DOHH2 (cell line): ENCODE measurements at regions not wholly inside any gene's neighbourhood (a gene's known extent, or its start where the extent isn't known, plus 50 kb on each side); places are given as distances from the start of the nearest gene placed in this dataset.

Source experiments
- H3F3A ChIP-seq: fragments of 200-600 bp; sonication (generic), shearing (Covaris generic); 2 replicates; pipeline ENCODE4 v1.6.0; 2016; ENCODE audit warnings: antibody characterized with exemption, mild to moderate bottlenecking; ENCODE audit not compliant: control insufficient read depth, insufficient read depth
- H3K27ac ChIP-seq: fragments of 200-600 bp; sonication (generic); 2 replicates; pipeline ENCODE4 v1.5.1; 2014; ENCODE audit warnings: low read depth, mild to moderate bottlenecking, low read length, moderate library complexity
- H3K27me3 ChIP-seq: fragments of 200-600 bp; sonication (generic); 2 replicates; pipeline ENCODE4 v1.6.1; 2014; ENCODE audit warnings: mild to moderate bottlenecking, low read length, mixed read lengths; ENCODE audit not compliant: control insufficient read depth
- H3K36me3 ChIP-seq: fragments of 200-600 bp; sonication (generic); 2 replicates; pipeline ENCODE4 v1.6.1; 2014; ENCODE audit warnings: mild to moderate bottlenecking, low read length, moderate library complexity, mixed read lengths; ENCODE audit not compliant: control insufficient read depth
- H3K4me1 ChIP-seq: fragments of 200-600 bp; sonication (generic); 2 replicates; pipeline ENCODE4 v1.6.1; 2014; ENCODE audit warnings: mild to moderate bottlenecking, low read length, mixed read lengths; ENCODE audit not compliant: control insufficient read depth
- H3K4me2 ChIP-seq: fragments of 200-600 bp; sonication (generic); 2 replicates; pipeline ENCODE4 v1.6.0; 2014; ENCODE audit warnings: mild to moderate bottlenecking, low read length, moderate library complexity
- H3K4me3 ChIP-seq: fragments of 200-600 bp; sonication (generic); 2 replicates; pipeline ENCODE4 v1.5.1; 2014; ENCODE audit warnings: mild to moderate bottlenecking, low read length, mixed read lengths
- H3K79me2 ChIP-seq: fragments of 200-600 bp; sonication (generic); 2 replicates; pipeline ENCODE4 v1.6.1; 2014; ENCODE audit warnings: mild to moderate bottlenecking, low read length, mixed read lengths; ENCODE audit not compliant: control insufficient read depth
- H3K9me2 ChIP-seq: fragments of 200-600 bp; sonication (generic); replicated peaks from 2 replicates; pipeline ENCODE4 v1.6.1; 2014; ENCODE audit warnings: mild to moderate bottlenecking, low read length, mixed read lengths; ENCODE audit not compliant: control insufficient read depth
- H3K9me3 ChIP-seq: fragments of 200-600 bp; sonication (generic); 2 replicates; pipeline ENCODE4 v1.6.1; 2014; ENCODE audit warnings: antibody characterized with exemption, low read length, mixed read lengths; ENCODE audit not compliant: control insufficient read depth, insufficient read depth
- H4K20me1 ChIP-seq: fragments of 200-600 bp; sonication (generic); 2 replicates; pipeline ENCODE4 v1.6.0; 2014; ENCODE audit warnings: low read depth, mild to moderate bottlenecking, antibody characterized with exemption, low read length, moderate library complexity; ENCODE audit not compliant: control insufficient read depth, insufficient read depth
- EZH2phosphoT487 ChIP-seq: fragments of 200-600 bp; sonication (generic); IDR thresholded peaks from 2 replicates; pipeline ENCODE4 v1.6.1; 2017; ENCODE audit warnings: borderline replicate concordance, mild to moderate bottlenecking, antibody characterized with exemption, low read length, moderate library complexity, mixed read lengths
- TF ChIP-seq, protein P1 (sequence below): fragments of 200-600 bp; sonication (generic); IDR thresholded peaks from one replicate; pipeline ENCODE4 v1.5.1; 2014; ENCODE audit warnings: antibody characterized with exemption, mild to moderate bottlenecking, low read depth, low read length; ENCODE audit not compliant: poor library complexity, severe bottlenecking

DNA sequence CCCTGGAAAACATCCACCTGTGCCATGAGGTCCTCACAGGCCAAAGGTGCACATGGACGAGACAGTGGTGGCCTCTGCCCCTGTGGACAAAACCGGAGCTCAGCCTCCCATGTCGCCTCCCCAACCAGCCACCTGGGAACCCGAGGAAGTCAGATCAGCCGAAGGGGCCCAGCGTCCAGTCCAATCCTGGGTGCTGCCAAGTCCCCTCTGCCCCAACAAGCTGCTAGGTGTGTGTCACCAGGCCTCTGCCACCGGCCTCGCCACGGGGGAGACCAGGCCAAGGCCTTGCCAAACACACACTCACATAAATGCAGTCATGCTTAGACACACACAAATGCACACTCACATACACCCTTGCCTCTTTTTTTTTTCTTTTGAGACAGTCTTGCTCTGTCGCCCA lies 167.8 kb downstream of the RBFOX3 start:
- Histone ChIP-seq H3K4me2 (no peak overlapping the region), H3K27ac (no peak overlapping the region), H3F3A (no peaks in the 10 kb centered on the region), H3K9me2 (no peaks in the 10 kb centered on the region), H4K20me1 (no peaks in the 10 kb centered on the region), H3K9me3 (no peaks in the 10 kb centered on the region), H3K27me3 (no peaks in the 10 kb centered on the region), H3K36me3 (no peaks in the 10 kb centered on the region), H3K79me2 (no peaks in the 10 kb centered on the region), H3K4me3 (no peak overlapping the region), H3K4me1 (no peaks in the 10 kb centered on the region)
- TF ChIP-seq EZH2phosphoT487: no peak
- TF ChIP-seq, protein P1, sequence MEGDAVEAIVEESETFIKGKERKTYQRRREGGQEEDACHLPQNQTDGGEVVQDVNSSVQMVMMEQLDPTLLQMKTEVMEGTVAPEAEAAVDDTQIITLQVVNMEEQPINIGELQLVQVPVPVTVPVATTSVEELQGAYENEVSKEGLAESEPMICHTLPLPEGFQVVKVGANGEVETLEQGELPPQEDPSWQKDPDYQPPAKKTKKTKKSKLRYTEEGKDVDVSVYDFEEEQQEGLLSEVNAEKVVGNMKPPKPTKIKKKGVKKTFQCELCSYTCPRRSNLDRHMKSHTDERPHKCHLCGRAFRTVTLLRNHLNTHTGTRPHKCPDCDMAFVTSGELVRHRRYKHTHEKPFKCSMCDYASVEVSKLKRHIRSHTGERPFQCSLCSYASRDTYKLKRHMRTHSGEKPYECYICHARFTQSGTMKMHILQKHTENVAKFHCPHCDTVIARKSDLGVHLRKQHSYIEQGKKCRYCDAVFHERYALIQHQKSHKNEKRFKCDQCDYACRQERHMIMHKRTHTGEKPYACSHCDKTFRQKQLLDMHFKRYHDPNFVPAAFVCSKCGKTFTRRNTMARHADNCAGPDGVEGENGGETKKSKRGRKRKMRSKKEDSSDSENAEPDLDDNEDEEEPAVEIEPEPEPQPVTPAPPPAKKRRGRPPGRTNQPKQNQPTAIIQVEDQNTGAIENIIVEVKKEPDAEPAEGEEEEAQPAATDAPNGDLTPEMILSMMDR: no peak

DNA sequence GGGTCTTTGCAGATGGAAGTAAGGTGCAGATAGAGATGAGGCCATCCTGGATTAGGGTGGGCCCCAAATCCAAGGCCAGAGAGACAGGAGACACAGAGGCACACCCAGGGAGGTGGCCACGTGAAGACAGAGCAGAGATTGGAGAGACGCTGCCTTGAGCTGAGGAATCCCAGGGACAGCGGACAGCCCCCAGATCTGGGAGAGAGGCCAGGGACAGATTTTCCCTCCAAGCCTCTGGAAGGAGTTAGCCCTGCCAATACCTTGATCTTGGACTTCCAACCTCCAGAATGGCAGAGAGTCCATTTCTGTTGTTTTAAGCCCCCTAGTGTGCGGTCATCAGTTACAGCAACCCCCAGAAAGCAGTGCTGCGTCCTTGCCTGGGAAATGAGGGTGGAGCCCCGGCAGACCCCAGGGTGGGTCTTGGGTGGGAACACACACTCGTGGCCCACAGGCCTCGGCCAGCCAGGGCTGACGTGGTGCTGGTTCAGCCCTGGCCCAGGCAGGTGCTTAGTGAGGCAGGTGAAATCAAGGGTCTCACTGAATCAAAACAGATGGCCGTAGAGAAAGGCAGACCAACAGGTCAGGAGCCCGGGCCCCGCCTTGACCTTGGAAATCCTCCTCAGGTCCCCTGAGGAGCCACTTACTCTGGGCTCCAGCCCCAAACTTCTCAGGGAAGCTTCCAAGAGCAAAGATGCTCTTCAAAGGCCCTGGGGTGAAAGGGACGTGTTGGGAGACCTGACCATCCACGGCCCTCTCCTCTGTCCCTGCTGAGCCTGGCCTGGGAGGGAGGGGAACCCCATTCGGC lies 169.3 kb downstream of the RBFOX3 start:
- no peak for TF ChIP-seq EZH2phosphoT487
- TF ChIP-seq, protein P1: no peak
- no peak overlapping the region for H3K4me3 ChIP-seq
- H3F3A ChIP-seq: no peaks in the 10 kb centered on the region
- no peaks in the 10 kb centered on the region for H3K79me2 ChIP-seq
- H3K9me3 ChIP-seq: no peaks in the 10 kb centered on the region
- H4K20me1 ChIP-seq: no peaks in the 10 kb centered on the region
- no peaks in the 10 kb centered on the region for H3K9me2 ChIP-seq
- H3K36me3 ChIP-seq: no peaks in the 10 kb centered on the region
- H3K27me3 ChIP-seq: no peaks in the 10 kb centered on the region
- no peak overlapping the region for H3K4me2 ChIP-seq
- no peaks in the 10 kb centered on the region for H3K4me1 ChIP-seq
- no peak overlapping the region for H3K27ac ChIP-seq

DNA sequence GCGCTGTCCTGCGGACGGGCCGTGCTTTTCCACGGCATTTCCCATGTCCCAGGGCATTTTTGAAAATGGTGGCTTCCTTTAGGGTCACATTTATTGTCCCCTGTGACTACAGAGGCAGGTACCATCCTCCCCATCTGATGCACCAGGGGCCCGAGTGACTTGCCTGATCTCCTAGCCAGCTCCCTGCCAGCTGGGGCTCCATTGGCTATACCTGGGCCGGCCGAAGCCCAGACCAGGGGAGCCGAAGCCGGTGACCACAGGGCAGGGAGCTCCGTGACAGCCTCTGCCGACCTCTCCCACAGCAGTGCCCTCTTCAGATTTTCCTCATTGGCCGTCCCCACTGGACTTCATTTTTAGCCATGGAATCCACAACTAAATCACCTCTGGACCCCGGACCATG lies 170.6 kb downstream of the RBFOX3 start:
- Histone ChIP-seq H3K27ac (no peak overlapping the region), H3K79me2 (no peaks in the 10 kb centered on the region), H4K20me1 (no peaks in the 10 kb centered on the region), H3F3A (no peaks in the 10 kb centered on the region), H3K4me2 (no peak overlapping the region), H3K4me1 (no peaks in the 10 kb centered on the region), H3K9me2 (no peaks in the 10 kb centered on the region), H3K27me3 (no peaks in the 10 kb centered on the region), H3K4me3 (no peak overlapping the region), H3K36me3 (no peaks in the 10 kb centered on the region), H3K9me3 (no peaks in the 10 kb centered on the region)
- TF ChIP-seq, protein P1: no peak
- TF ChIP-seq EZH2phosphoT487: no peak
